Endothelial cell of umbilical vein (primary cell): ENCODE measurements at regions not wholly inside any gene's neighbourhood (a gene's known extent, or its start where the extent isn't known, plus 50 kb on each side); places are given as distances from the start of the nearest gene placed in this dataset.

Experiments used
- BruUV-seq: library from RNA; stranded (reverse); fragments of 400-500 nt; replicated peaks from 2 replicates; lab custom pipeline; 2021; lab: Mats Ljungman, UMichigan
- CTCF ChIA-PET: fragments of 300-600, 350-600 bp; sonication (Branson Sonifier 250); formaldehyde crosslinking; loops from one replicate; lab custom pipeline; 2021; ENCODE audit warnings: antibody characterized with exemption, inconsistent platforms; lab: Charles Lee
- POLR2A ChIA-PET: fragments of 300-600, 350-600 bp; sonication (Branson Sonifier 250); formaldehyde crosslinking; loops from one replicate; lab custom pipeline; 2021; ENCODE audit warnings: antibody characterized with exemption, inconsistent platforms; lab: Charles Lee
- DNase-seq: peaks from one replicate; pipeline ENCODE4 v3.0.0-alpha.2; 2011; ENCODE audit warnings: low read depth, low spot score
- FAIRE-seq: peaks from 2 replicates; lab custom pipeline; 2011; peaks lifted over from hg19 to GRCh38; lab: Jason Lieb, UNC
- H2AFZ ChIP-seq: 2 replicates; pipeline ENCODE4 v1.6.0; 2012; ENCODE audit warnings: low read depth, low read length, control low read depth, inconsistent platforms
- H3K27ac ChIP-seq: 2 replicates; pipeline ENCODE4 v1.5.1; 2011; ENCODE audit warnings: low read depth, mild to moderate bottlenecking, control low read depth, low read length, moderate library complexity; ENCODE audit not compliant: insufficient read depth
- H3K27me3 ChIP-seq, 2 experiments: 2 replicates each; pipeline versions ENCODE4 v1.6.0 to v1.6.1; 2011; ENCODE audit warnings: low read length in 2 of 2, mixed read lengths in 1 of 2; ENCODE audit not compliant: control insufficient read depth in 2 of 2, insufficient read depth in 2 of 2
- H3K36me3 ChIP-seq, 2 experiments: 2 replicates in 1 of 2; 3 replicates in 1 of 2; pipeline ENCODE4 v1.5.1; 2011; ENCODE audit warnings: low read length in 2 of 2, mild to moderate bottlenecking in 1 of 2, moderate library complexity in 1 of 2; ENCODE audit not compliant: control insufficient read depth in 2 of 2, insufficient read depth in 2 of 2; ENCODE audit errors: extremely low read depth in 1 of 2
- H3K4me1 ChIP-seq: 3 replicates; pipeline ENCODE4 v1.5.1; 2011; ENCODE audit warnings: mild to moderate bottlenecking, low read length; ENCODE audit not compliant: control insufficient read depth, insufficient read depth; ENCODE audit errors: extremely low read depth
- H3K4me2 ChIP-seq: 2 replicates; pipeline ENCODE4 v1.6.1; 2011; ENCODE audit warnings: low read length, control low read depth, mixed read lengths; ENCODE audit not compliant: insufficient read depth
- H3K4me3 ChIP-seq, 3 experiments: fragments of 200-600 bp in 1 of 3; sonication (generic), shearing (Covaris generic) in 1 of 3; replicated peaks in 1 of 3; 2 replicates each; pipeline ENCODE4 v1.5.1; 2011 to 2016; ENCODE audit warnings: control low read depth in 3 of 3, low read length in 3 of 3, mild to moderate bottlenecking in 2 of 3, inconsistent platforms in 1 of 3, low read depth in 1 of 3, moderate library complexity in 1 of 3; ENCODE audit not compliant: insufficient read depth in 1 of 3
- H3K79me2 ChIP-seq: 2 replicates; pipeline ENCODE4 v1.6.0; 2012; ENCODE audit warnings: low read length, inconsistent platforms; ENCODE audit not compliant: control insufficient read depth, insufficient read depth
- H3K9ac ChIP-seq: replicated peaks from 2 replicates; pipeline ENCODE3; 2011; ENCODE audit warnings: low read length, control low read depth; ENCODE audit not compliant: insufficient read depth; ENCODE audit errors: extremely low read depth
- H3K9me1 ChIP-seq: replicated peaks from 3 replicates; pipeline ENCODE4 v1.6.0; 2011; ENCODE audit warnings: mild to moderate bottlenecking, low read length; ENCODE audit not compliant: control insufficient read depth, insufficient read depth; ENCODE audit errors: extremely low read depth
- H3K9me3 ChIP-seq: replicated peaks from 2 replicates; pipeline ENCODE4 v1.5.1; 2012; ENCODE audit warnings: low read length, inconsistent platforms; ENCODE audit not compliant: control insufficient read depth, insufficient read depth
- H4K20me1 ChIP-seq: replicated peaks from 2 replicates; pipeline ENCODE3; 2011; ENCODE audit warnings: mild to moderate bottlenecking, low read length; ENCODE audit not compliant: control insufficient read depth, insufficient read depth; ENCODE audit errors: extremely low read depth
- EZH2 ChIP-seq: IDR thresholded peaks from 2 replicates; pipeline ENCODE4 v1.6.1; 2012; ENCODE audit warnings: borderline replicate concordance, low read depth, mild to moderate bottlenecking, moderate library complexity, low read length, inconsistent platforms; ENCODE audit not compliant: severe bottlenecking
- FOS ChIP-seq: IDR thresholded peaks from 2 replicates; pipeline ENCODE4 v1.6.1; 2011; ENCODE audit warnings: mild to moderate bottlenecking, low read length, moderate library complexity, borderline replicate concordance; ENCODE audit not compliant: insufficient read depth
- GATA2 ChIP-seq: IDR thresholded peaks from 2 replicates; pipeline ENCODE4 v1.7.0; 2011; ENCODE audit warnings: low read depth, mild to moderate bottlenecking, moderate library complexity, mixed read lengths, low read length; ENCODE audit not compliant: insufficient read length, insufficient read depth
- JUN ChIP-seq: IDR thresholded peaks from 2 replicates; pipeline ENCODE4 v1.6.1; 2011; ENCODE audit warnings: borderline replicate concordance, low read depth; ENCODE audit not compliant: insufficient read length, insufficient read depth
- MYC ChIP-seq: IDR thresholded peaks from one replicate; pipeline ENCODE4 v1.6.1; 2011; ENCODE audit warnings: mild to moderate bottlenecking, low read depth, low read length
- POLR2A ChIP-seq: IDR thresholded peaks from 2 replicates; pipeline ENCODE4 v1.6.1; 2012; ENCODE audit warnings: low read depth, mild to moderate bottlenecking, control low read depth, low read length
- POLR2AphosphoS5 ChIP-seq: IDR thresholded peaks from 2 replicates; pipeline ENCODE4 v1.6.1; 2012; ENCODE audit warnings: low read depth, mild to moderate bottlenecking, control low read depth, low read length, moderate library complexity; ENCODE audit not compliant: insufficient read depth
- dilution Hi-C: fragments of 300-500 bp; cut with MboI; formaldehyde crosslinking; loops from one replicate; pipeline ENCODE4 v1.15.0; 2019; ENCODE audit warnings: low sequenced_read_pairs; ENCODE audit not compliant: extremely low pct_ligation_motif_present
- intact Hi-C: fragments of 100-400 bp; cut with micrococcal nuclease; formaldehyde crosslinking; loops from one replicate; pipeline ENCODE4 v1.10.0; 2022
- TF ChIP-seq, protein P1 (sequence below): IDR thresholded peaks from 2 replicates; pipeline ENCODE4 v1.6.1; 2011; ENCODE audit not compliant: insufficient read depth, insufficient read length
- TF ChIP-seq, protein P2 (sequence below), 2 donors: IDR thresholded peaks; 1 replicate in 1 of 2; 2 replicates in 1 of 2; pipeline ENCODE4 v1.5.1; 2011; ENCODE audit warnings: low read length in 2 of 2, mild to moderate bottlenecking in 2 of 2, moderate library complexity in 2 of 2, control low read depth in 1 of 2, inconsistent platforms in 1 of 2, low read depth in 1 of 2; ENCODE audit not compliant: insufficient read depth in 1 of 2; ENCODE audit errors: extremely low read depth in 1 of 2

DNA sequence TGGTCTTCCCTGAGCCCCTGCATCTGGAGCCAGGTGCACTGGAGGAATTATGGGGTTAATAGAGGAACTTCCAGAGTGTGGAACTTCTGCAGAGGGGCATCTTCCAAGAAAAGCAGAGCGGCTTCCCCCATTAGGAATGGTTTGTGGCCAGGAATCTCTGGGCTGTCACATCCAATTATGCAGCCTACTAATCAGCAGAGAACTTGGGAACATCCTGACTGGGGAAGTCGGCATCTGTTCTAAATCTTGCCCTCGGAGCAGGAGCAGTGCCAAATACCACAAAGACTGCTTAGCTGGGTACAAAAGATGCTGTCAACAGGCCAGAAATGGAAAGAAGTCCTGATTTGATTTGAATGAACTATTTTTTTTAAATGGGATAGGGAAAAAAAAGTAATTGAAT, 435.1 kb downstream of the ZNF536 start:
- ChIA-PET CTCF (no interaction called here), POLR2A (no interaction called here)
- BruUV-seq: no TSS peak
- no peaks in the 10 kb centered on the region for H4K20me1 ChIP-seq
- peaks cover 13% of the 10 kb centered on the region for H3K9me3 ChIP-seq
- FAIRE-seq (no peak), DNase-seq (no peak)
- no peak overlapping the region for H2AFZ ChIP-seq
- intact Hi-C loops (no loop called here), dilution Hi-C loops (no loop called here)
- no peak overlapping the region for H3K27ac ChIP-seq
- no peak overlapping the region for H3K4me3 ChIP-seq
- H3K4me2 ChIP-seq: no peak overlapping the region
- H3K36me3 ChIP-seq: no peaks in the 10 kb centered on the region
- H3K9me1 ChIP-seq: no peaks in the 10 kb centered on the region
- H3K27me3 ChIP-seq: no peaks in the 10 kb centered on the region
- TF ChIP-seq GATA2: no peak
- no peak for TF ChIP-seq POLR2AphosphoS5
- TF ChIP-seq MYC: no peak
- no peak for TF ChIP-seq POLR2A
- TF ChIP-seq, protein P1, sequence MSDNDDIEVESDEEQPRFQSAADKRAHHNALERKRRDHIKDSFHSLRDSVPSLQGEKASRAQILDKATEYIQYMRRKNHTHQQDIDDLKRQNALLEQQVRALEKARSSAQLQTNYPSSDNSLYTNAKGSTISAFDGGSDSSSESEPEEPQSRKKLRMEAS: no peak
- TF ChIP-seq EZH2: no peak
- TF ChIP-seq FOS: no peak
- TF ChIP-seq JUN: no peak
- TF ChIP-seq, protein P2, sequence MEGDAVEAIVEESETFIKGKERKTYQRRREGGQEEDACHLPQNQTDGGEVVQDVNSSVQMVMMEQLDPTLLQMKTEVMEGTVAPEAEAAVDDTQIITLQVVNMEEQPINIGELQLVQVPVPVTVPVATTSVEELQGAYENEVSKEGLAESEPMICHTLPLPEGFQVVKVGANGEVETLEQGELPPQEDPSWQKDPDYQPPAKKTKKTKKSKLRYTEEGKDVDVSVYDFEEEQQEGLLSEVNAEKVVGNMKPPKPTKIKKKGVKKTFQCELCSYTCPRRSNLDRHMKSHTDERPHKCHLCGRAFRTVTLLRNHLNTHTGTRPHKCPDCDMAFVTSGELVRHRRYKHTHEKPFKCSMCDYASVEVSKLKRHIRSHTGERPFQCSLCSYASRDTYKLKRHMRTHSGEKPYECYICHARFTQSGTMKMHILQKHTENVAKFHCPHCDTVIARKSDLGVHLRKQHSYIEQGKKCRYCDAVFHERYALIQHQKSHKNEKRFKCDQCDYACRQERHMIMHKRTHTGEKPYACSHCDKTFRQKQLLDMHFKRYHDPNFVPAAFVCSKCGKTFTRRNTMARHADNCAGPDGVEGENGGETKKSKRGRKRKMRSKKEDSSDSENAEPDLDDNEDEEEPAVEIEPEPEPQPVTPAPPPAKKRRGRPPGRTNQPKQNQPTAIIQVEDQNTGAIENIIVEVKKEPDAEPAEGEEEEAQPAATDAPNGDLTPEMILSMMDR (IDR thresholded peaks at IDR 0.05; ENCODE audit: extremely low read depth in 1 of 2, insufficient read depth in 1 of 2, low read depth in 1 of 2, low read length in 2 of 2): no peak
- no peaks in the 10 kb centered on the region for H3K4me1 ChIP-seq
- no peaks in the 10 kb centered on the region for H3K79me2 ChIP-seq
- no peak overlapping the region for H3K9ac ChIP-seq
